T-helper 2 cell treated with Interferon-gamma antibody and Interleukin-4, amounts not matched to agents 5 μg/mL and 100 μg/mL, for 36 hours (primary cell): ENCODE measurements at regions not wholly inside any gene's neighbourhood (a gene's known extent, or its start where the extent isn't known, plus 50 kb on each side); places are given as distances from the start of the nearest gene placed in this dataset.
"Not testable (repeated sequence)": the region's sequence is repeated elsewhere in the genome, so short reads cannot be mapped to it uniquely, and the experiment has no call there.

Experiments used
- DNase-seq: peaks from one replicate; pipeline ENCODE4 v3.0.0; 2021; ENCODE audit warnings: low spot score
- H3K27ac Mint-ChIP-seq: one replicate; pipeline ENCODE4 v1.8.0; 2021; ENCODE audit warnings: mild to moderate bottlenecking, mixed read lengths
- H3K27me3 Mint-ChIP-seq: one replicate; pipeline ENCODE4 v1.8.0; 2021; ENCODE audit warnings: low read depth, mixed read lengths
- H3K36me3 Mint-ChIP-seq: one replicate; pipeline ENCODE4 v1.8.0; 2021; ENCODE audit warnings: low read depth, mixed read lengths
- H3K4me1 Mint-ChIP-seq: one replicate; pipeline ENCODE4 v1.8.0; 2021; ENCODE audit warnings: low read depth, mixed read lengths
- H3K4me3 Mint-ChIP-seq: one replicate; pipeline ENCODE4 v1.8.0; 2022; ENCODE audit warnings: mild to moderate bottlenecking, moderate library complexity, mixed read lengths
- H3K9me3 Mint-ChIP-seq: one replicate; pipeline ENCODE4 v1.8.0; 2021; ENCODE audit warnings: mixed read lengths

DNA sequence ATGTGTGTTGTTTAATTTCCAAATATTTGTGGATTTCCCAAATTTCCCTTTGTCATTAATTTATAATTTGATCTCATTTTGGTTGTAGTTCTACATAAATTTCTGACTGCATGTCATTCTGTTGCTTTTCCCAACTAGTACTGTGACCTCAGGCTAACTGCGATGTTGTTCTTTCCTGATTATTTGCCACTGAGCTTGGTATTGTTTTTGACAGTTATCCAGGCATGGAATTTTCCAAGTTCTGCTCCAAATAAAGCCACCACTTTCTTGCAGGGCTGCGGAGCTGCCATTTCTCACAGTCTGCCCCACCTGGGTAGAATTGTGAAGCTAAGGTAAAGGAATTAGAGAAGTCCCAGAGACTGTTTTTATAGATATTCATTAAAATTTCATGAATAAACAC is 328.8 kb downstream of the ZNF674 start:
- peaks cover 7% of the 10 kb centered on the region for H3K27me3 Mint-ChIP-seq
- H3K27ac Mint-ChIP-seq, result no peak overlapping the region
- no peaks in the 10 kb centered on the region for H3K9me3 Mint-ChIP-seq
- no peak for DNase-seq
- H3K36me3 Mint-ChIP-seq, result no peaks in the 10 kb centered on the region
- no peaks in the 10 kb centered on the region for H3K4me1 Mint-ChIP-seq
- no peak overlapping the region for H3K4me3 Mint-ChIP-seq

GRCh38 chrX:46211079-46211478 is 334.1 kb downstream of the ZNF674 start:
- Mint-ChIP-seq H3K27me3 (peaks cover 7% of the 10 kb centered on the region), H3K9me3 (no peaks in the 10 kb centered on the region), H3K36me3 (no peaks in the 10 kb centered on the region), H3K27ac (no peak overlapping the region), H3K4me1 (peaks cover 20% of the 10 kb centered on the region), H3K4me3 (no peak overlapping the region)
- no peak for DNase-seq

DNA sequence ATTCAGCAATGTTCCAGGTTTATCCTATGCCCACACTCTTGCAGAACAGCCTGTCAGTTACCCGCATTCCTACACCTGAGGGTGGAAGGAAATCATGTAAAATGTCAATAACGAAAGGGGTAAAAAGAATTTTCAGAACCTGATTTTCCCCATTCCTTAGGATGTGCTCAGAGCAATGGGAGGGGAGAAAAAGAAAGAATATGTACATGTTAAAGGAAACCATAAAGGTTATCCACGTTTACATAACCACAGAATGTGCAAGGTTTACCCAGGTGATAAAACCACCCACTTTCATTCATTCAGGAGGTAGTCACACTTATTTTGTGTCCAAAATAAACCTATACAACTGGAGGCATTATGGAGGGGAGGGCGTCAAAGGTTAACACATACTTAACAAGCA is 335.5 kb downstream of the ZNF674 start:
- Mint-ChIP-seq H3K4me1 (peaks cover 22% of the 10 kb centered on the region), H3K27ac (no peak overlapping the region), H3K36me3 (no peaks in the 10 kb centered on the region), H3K4me3 (no peak overlapping the region), H3K27me3 (no peaks in the 10 kb centered on the region), H3K9me3 (no peaks in the 10 kb centered on the region)
- no peak for DNase-seq

- H3K27ac Mint-ChIP-seq, result no peak overlapping the region
- H3K9me3 Mint-ChIP-seq, result no peaks in the 10 kb centered on the region
- peaks cover 25% of the 10 kb centered on the region for H3K4me1 Mint-ChIP-seq
- DNase-seq, result no peak
- no peak overlapping the region for H3K4me3 Mint-ChIP-seq
- no peaks in the 10 kb centered on the region for H3K27me3 Mint-ChIP-seq
- no peaks in the 10 kb centered on the region for H3K36me3 Mint-ChIP-seq
Observed at GRCh38 chrX:46209037-46209436, 336.2 kb downstream of the ZNF674 start.

GRCh38 chrX:46208225-46208854 is 336.9 kb downstream of the ZNF674 start:
- DNase-seq, result no peak
- H3K4me1 Mint-ChIP-seq, result peaks cover 26% of the 10 kb centered on the region
- H3K36me3 Mint-ChIP-seq, result no peaks in the 10 kb centered on the region
- H3K4me3 Mint-ChIP-seq, result peak overlapping the region; percentile 32
- H3K27me3 Mint-ChIP-seq, result no peaks in the 10 kb centered on the region
- H3K27ac Mint-ChIP-seq, result peak overlapping the region; percentile 52
- H3K9me3 Mint-ChIP-seq, result no peaks in the 10 kb centered on the region

- peaks cover 6% of the 10 kb centered on the region for H3K27me3 Mint-ChIP-seq
- peak; percentile 16 for DNase-seq
- H3K27ac Mint-ChIP-seq, result no peak overlapping the region
- H3K36me3 Mint-ChIP-seq, result no peaks in the 10 kb centered on the region
- H3K9me3 Mint-ChIP-seq, result no peaks in the 10 kb centered on the region
- peaks cover 29% of the 10 kb centered on the region for H3K4me1 Mint-ChIP-seq
- H3K4me3 Mint-ChIP-seq, result no peak overlapping the region
Observed at GRCh38 chrX:46204721-46205422, 340.3 kb downstream of the ZNF674 start.

- peaks cover 15% of the 10 kb centered on the region for H3K4me1 Mint-ChIP-seq
- no peaks in the 10 kb centered on the region for H3K36me3 Mint-ChIP-seq
- no peak overlapping the region for H3K4me3 Mint-ChIP-seq
- no peak overlapping the region for H3K27ac Mint-ChIP-seq
- H3K9me3 Mint-ChIP-seq, result no peaks in the 10 kb centered on the region
- no peak for DNase-seq
- peaks cover 6% of the 10 kb centered on the region for H3K27me3 Mint-ChIP-seq
Observed at GRCh38 chrX:46202733-46203514, 342.3 kb downstream of the ZNF674 start.

DNA sequence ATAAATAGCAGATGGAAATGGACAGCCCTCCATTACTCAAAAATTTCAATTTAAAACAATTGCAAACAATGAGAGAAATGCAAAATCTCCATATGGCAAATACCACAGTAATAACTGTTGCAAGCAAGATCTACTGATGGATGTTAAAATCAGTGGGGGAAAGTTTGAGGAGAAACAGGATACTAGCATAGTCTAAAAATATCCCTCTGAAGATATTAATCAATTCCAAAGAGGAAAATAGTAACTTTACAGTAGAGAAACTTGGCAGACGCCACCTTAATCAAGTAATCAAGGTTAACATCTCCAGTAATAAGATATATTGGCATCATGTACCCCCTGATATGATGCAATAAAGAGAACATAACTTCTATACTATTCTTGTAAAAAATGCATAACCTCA is 344.8 kb downstream of the ZNF674 start:
- peaks cover 10% of the 10 kb centered on the region for H3K4me1 Mint-ChIP-seq
- no peak overlapping the region for H3K27ac Mint-ChIP-seq
- no peak overlapping the region for H3K4me3 Mint-ChIP-seq
- peaks cover 1% of the 10 kb centered on the region for H3K36me3 Mint-ChIP-seq
- no peaks in the 10 kb centered on the region for H3K9me3 Mint-ChIP-seq
- DNase-seq, result no peak
- H3K27me3 Mint-ChIP-seq, result peaks cover 6% of the 10 kb centered on the region

GRCh38 chrX:46198858-46199257 is 346.4 kb downstream of the ZNF674 start:
- no peak for DNase-seq
- peaks cover 1% of the 10 kb centered on the region for H3K36me3 Mint-ChIP-seq
- H3K27me3 Mint-ChIP-seq, result peaks cover 6% of the 10 kb centered on the region
- H3K9me3 Mint-ChIP-seq, result peaks cover 8% of the 10 kb centered on the region
- H3K27ac Mint-ChIP-seq, result no peak overlapping the region
- peaks cover 6% of the 10 kb centered on the region for H3K4me1 Mint-ChIP-seq
- no peak overlapping the region for H3K4me3 Mint-ChIP-seq

- not testable (repeated sequence) for H3K36me3 Mint-ChIP-seq, H3K4me1 Mint-ChIP-seq, DNase-seq, H3K27me3 Mint-ChIP-seq, H3K4me3 Mint-ChIP-seq, H3K27ac Mint-ChIP-seq, H3K9me3 Mint-ChIP-seq
Observed at GRCh38 chrX:46186811-46187106, 358.5 kb downstream of the ZNF674 start.

DNA sequence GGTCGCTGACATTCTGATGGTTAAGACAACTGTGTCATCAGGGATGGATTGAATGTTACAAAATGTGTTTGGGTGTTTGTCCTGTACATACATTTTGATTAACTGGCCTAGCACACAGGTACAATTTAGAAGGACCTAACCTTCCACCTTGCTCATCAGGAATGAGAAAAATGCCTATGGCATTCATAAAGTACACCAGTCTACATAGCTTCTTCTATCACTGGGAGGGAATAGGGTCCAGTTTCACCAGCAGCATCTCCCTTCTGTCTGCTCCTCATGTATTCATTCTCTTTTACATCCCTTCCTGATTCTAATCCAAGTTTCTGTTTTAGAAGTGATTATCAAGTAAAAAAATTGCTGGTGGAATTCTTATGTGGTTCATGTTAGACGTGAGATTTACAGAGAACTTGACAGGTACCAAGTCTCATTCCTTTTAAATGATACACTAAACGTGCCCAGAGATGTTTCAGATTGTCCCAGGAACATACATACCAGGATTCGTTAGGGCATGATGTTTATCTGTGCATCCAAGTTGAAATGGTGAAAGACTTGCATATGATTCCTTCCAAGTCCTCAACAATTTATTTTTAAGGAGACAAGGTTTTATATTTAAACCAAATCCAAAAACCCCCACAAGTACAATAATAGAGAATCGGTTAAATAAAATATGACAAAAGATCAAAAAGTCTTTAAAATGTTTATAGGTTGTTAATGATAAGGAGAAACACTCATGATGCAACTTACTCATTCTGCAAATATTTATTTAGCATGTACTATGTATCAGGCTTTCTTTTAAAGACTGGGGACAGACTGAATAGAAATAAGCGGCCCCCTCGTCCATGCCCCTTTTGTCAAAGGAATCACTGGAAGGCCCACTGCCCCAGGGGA is 359.1 kb downstream of the ZNF674 start:
- Mint-ChIP-seq H3K4me1 (peaks cover 4% of the 10 kb centered on the region), H3K27ac (no peak overlapping the region), H3K36me3 (no peaks in the 10 kb centered on the region), H3K27me3 (peaks cover 2% of the 10 kb centered on the region), H3K9me3 (peaks cover 6% of the 10 kb centered on the region), H3K4me3 (no peak overlapping the region)
- DNase-seq, result no peak

DNA sequence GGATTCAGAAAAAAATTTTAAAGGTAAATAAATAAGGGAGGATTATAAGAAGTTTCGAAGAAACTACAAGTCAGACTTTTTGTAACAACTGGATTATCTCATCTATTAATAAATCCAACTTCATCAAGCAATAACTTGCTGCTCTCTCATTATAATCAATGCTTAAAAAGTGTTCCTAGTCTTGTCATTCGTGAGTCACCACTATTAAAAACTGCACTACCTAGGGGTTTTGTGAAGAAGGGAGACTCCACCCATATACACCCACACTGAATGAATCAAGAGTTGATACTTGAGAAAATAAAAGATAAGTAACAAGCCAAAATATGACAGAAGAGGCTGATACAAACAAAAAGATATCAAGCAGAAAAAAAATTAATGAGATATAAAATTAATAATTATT is 360.5 kb downstream of the ZNF674 start:
- Mint-ChIP-seq H3K9me3 (peaks cover 6% of the 10 kb centered on the region), H3K4me3 (no peak overlapping the region), H3K36me3 (no peaks in the 10 kb centered on the region), H3K27ac (no peak overlapping the region), H3K4me1 (peaks cover 11% of the 10 kb centered on the region), H3K27me3 (no peaks in the 10 kb centered on the region)
- DNase-seq, result no peak

DNA sequence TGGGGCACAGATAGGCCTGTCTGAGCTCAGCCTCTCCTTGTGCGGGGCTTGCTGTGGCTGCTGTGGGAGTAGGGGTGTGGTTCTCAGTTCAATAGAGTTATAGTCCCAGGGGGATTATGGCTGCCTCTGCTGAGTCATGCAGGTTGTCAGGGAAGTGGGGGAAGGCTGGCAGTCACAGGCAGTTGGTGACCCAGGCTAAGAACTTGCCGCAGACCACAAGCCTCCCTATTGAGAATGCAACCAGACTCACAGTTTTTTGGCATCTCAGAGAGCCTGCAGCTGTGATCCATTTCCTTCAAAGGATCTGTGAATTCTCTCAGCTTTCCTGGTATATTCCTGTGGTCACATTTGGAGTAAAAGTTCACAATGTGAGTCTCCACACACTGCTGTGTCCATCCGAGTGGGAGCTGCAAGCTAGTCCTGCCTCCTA is 364.9 kb downstream of the ZNF674 start:
- no peaks in the 10 kb centered on the region for H3K36me3 Mint-ChIP-seq
- DNase-seq, result peak; percentile 23
- no peak overlapping the region for H3K27ac Mint-ChIP-seq

GRCh38 chrX:46179748-46180147 is 365.5 kb downstream of the ZNF674 start:
- H3K27me3 Mint-ChIP-seq, result peaks cover 2% of the 10 kb centered on the region
- no peak overlapping the region for H3K4me3 Mint-ChIP-seq
- no peak for DNase-seq
- no peaks in the 10 kb centered on the region for H3K36me3 Mint-ChIP-seq
- H3K4me1 Mint-ChIP-seq, result peaks cover 19% of the 10 kb centered on the region
- peaks cover 6% of the 10 kb centered on the region for H3K9me3 Mint-ChIP-seq
- H3K27ac Mint-ChIP-seq, result no peak overlapping the region

More for the DNA sequence above, 364.9 kb downstream of the ZNF674 start:
- peaks cover 2% of the 10 kb centered on the region for H3K27me3 Mint-ChIP-seq
- peaks cover 19% of the 10 kb centered on the region for H3K4me1 Mint-ChIP-seq
- no peak overlapping the region for H3K4me3 Mint-ChIP-seq
- peaks cover 6% of the 10 kb centered on the region for H3K9me3 Mint-ChIP-seq
